ENCODE measurements at regions not wholly inside any gene's neighbourhood (a gene's known extent, or its start where the extent isn't known, plus 50 kb on each side); places are given as distances from the start of the nearest gene placed in this dataset.

- TF ChIP-seq, protein P1, sequence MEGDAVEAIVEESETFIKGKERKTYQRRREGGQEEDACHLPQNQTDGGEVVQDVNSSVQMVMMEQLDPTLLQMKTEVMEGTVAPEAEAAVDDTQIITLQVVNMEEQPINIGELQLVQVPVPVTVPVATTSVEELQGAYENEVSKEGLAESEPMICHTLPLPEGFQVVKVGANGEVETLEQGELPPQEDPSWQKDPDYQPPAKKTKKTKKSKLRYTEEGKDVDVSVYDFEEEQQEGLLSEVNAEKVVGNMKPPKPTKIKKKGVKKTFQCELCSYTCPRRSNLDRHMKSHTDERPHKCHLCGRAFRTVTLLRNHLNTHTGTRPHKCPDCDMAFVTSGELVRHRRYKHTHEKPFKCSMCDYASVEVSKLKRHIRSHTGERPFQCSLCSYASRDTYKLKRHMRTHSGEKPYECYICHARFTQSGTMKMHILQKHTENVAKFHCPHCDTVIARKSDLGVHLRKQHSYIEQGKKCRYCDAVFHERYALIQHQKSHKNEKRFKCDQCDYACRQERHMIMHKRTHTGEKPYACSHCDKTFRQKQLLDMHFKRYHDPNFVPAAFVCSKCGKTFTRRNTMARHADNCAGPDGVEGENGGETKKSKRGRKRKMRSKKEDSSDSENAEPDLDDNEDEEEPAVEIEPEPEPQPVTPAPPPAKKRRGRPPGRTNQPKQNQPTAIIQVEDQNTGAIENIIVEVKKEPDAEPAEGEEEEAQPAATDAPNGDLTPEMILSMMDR (conservative IDR thresholded peaks at IDR 0.05; ENCODE audit: low read depth in 2 of 2) = no peak
- TF ChIP-seq EZH2 (IDR thresholded peaks at IDR 0.05; ENCODE audit: low read depth, unreplicated experiment) (no peak), POLR2AphosphoS5 (IDR thresholded peaks at IDR 0.05; ENCODE audit: low read depth) (no peak), CREB1 (CRISPR knock-in tag; IDR thresholded peaks at IDR 0.05; ENCODE audit: low read depth) (no peak), EZH2phosphoT487 (IDR thresholded peaks at IDR 0.05; ENCODE audit: unreplicated experiment) (no peak), JUNB (IDR thresholded peaks at IDR 0.05; ENCODE audit: unreplicated experiment) (no peak), ZNF114 (CRISPR knock-in tag; IDR thresholded peaks at IDR 0.05) (no peak), STAT1 (IDR thresholded peaks at IDR 0.05; ENCODE audit: unreplicated experiment) (no peak)
- TF ChIP-seq, protein P2, sequence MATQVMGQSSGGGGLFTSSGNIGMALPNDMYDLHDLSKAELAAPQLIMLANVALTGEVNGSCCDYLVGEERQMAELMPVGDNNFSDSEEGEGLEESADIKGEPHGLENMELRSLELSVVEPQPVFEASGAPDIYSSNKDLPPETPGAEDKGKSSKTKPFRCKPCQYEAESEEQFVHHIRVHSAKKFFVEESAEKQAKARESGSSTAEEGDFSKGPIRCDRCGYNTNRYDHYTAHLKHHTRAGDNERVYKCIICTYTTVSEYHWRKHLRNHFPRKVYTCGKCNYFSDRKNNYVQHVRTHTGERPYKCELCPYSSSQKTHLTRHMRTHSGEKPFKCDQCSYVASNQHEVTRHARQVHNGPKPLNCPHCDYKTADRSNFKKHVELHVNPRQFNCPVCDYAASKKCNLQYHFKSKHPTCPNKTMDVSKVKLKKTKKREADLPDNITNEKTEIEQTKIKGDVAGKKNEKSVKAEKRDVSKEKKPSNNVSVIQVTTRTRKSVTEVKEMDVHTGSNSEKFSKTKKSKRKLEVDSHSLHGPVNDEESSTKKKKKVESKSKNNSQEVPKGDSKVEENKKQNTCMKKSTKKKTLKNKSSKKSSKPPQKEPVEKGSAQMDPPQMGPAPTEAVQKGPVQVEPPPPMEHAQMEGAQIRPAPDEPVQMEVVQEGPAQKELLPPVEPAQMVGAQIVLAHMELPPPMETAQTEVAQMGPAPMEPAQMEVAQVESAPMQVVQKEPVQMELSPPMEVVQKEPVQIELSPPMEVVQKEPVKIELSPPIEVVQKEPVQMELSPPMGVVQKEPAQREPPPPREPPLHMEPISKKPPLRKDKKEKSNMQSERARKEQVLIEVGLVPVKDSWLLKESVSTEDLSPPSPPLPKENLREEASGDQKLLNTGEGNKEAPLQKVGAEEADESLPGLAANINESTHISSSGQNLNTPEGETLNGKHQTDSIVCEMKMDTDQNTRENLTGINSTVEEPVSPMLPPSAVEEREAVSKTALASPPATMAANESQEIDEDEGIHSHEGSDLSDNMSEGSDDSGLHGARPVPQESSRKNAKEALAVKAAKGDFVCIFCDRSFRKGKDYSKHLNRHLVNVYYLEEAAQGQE (IDR thresholded peaks at IDR 0.05; ENCODE audit: unreplicated experiment) = no peak
Observed at GRCh38 chr11:70630068-70630467, 231.7 kb downstream of the CTTN start.

Measured in GM23338 (cell line).